ENCODE measurements at regions not wholly inside any gene's neighbourhood (a gene's known extent, or its start where the extent isn't known, plus 50 kb on each side); places are given as distances from the start of the nearest gene placed in this dataset.

DNA sequence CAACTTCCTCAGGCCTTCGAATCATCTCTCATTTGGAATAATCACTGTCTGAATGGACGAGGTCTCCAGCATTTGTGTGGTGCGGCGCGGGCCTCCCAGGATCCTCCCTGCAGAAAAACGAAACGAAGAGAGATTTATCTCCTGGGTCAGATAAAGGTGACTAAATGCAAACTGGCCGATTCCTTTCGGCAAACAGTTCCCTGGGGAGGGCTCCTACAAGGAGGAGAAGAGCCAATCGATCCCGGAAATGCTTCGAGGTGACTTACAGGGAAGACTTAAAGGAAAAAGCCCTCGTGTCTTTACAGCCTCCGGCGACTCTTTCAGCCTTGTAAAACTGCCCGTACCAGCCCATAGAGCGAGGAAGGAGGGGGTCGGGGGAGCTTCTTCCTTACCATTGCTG, 126.5 kb downstream of the MIAT start:
- Histone ChIP-seq H3K36me3 (ENCODE audit: control insufficient read depth in 2 of 3, insufficient read depth in 3 of 3, low read length in 3 of 3) (peaks cover 3 to 6% (median 5%) of the 10 kb centered on the region in 3 donors), H3K27me3 (ENCODE audit: control insufficient read depth, insufficient read depth, low read length) (no peaks in the 10 kb centered on the region), H3K4me1 (ENCODE audit: control insufficient read depth in 2 of 3, insufficient read depth in 2 of 3, low read depth in 1 of 3, low read length in 3 of 3) (no peaks in the 10 kb centered on the region), H3K27ac (ENCODE audit: low read depth in 2 of 2, low read length in 2 of 2) (no peak overlapping the region), H3K9me3 (ENCODE audit: control insufficient read depth in 2 of 3, insufficient read depth in 1 of 3, low read length in 3 of 3) (peaks cover 0 to 6% (median 0%) of the 10 kb centered on the region in 3 donors), H3K9ac (ENCODE audit: low read length in 3 of 3) (no peak overlapping the region), H3K4me3 (ENCODE audit: low read length in 3 of 3) (no peak overlapping the region)
- TF ChIP-seq, protein P1, sequence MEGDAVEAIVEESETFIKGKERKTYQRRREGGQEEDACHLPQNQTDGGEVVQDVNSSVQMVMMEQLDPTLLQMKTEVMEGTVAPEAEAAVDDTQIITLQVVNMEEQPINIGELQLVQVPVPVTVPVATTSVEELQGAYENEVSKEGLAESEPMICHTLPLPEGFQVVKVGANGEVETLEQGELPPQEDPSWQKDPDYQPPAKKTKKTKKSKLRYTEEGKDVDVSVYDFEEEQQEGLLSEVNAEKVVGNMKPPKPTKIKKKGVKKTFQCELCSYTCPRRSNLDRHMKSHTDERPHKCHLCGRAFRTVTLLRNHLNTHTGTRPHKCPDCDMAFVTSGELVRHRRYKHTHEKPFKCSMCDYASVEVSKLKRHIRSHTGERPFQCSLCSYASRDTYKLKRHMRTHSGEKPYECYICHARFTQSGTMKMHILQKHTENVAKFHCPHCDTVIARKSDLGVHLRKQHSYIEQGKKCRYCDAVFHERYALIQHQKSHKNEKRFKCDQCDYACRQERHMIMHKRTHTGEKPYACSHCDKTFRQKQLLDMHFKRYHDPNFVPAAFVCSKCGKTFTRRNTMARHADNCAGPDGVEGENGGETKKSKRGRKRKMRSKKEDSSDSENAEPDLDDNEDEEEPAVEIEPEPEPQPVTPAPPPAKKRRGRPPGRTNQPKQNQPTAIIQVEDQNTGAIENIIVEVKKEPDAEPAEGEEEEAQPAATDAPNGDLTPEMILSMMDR (IDR thresholded peaks at IDR 0.05; ENCODE audit: borderline replicate concordance, extremely low read depth, insufficient read depth): no peak
- FAIRE-seq (no peak), DNase-seq (peak in 3 of 5 donors; percentile 21 to 59 (median 50))
- intact Hi-C loops (cut with DNase I): no loop called here

DNA sequence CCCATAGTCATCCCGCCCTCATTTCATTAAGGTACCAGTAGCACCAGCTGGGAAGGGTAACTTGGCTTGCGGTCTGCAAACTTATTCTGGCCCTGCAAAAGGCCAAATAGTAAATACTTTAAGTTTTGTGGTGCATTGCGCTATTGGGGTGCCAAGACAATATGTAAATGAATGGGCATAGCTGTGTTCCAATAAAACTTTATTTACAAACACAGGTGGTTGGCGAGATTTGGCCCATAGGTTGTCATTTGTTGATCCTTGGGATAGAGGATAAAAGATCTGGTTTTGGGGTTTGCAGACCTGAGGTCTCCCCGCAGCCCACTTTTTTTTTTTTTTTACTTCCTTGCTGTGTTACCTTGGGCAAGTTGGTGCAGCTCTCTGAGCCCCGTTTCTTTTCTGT, 127.4 kb downstream of the MIAT start:
- TF ChIP-seq, protein P1 (IDR thresholded peaks at IDR 0.05; ENCODE audit: borderline replicate concordance, extremely low read depth, insufficient read depth): no peak
- H3K36me3 ChIP-seq (ENCODE audit: control insufficient read depth in 2 of 3, insufficient read depth in 3 of 3, low read length in 3 of 3): peaks cover 2 to 4% (median 3%) of the 10 kb centered on the region in 3 donors
- intact Hi-C loops (cut with DNase I): no loop called here
- no peaks in the 10 kb centered on the region for H3K27me3 ChIP-seq (ENCODE audit: control insufficient read depth, insufficient read depth, low read length)
- FAIRE-seq (no peak), DNase-seq (no peak)
- no peak overlapping the region for H3K27ac ChIP-seq (ENCODE audit: low read depth in 2 of 2, low read length in 2 of 2)
- H3K4me3 ChIP-seq (ENCODE audit: low read length in 3 of 3): no peak overlapping the region
- no peaks in the 10 kb centered on the region for H3K4me1 ChIP-seq (ENCODE audit: control insufficient read depth in 2 of 3, insufficient read depth in 2 of 3, low read depth in 1 of 3, low read length in 3 of 3)
- peaks cover 0 to 4% (median 0%) of the 10 kb centered on the region in 3 donors for H3K9me3 ChIP-seq (ENCODE audit: control insufficient read depth in 2 of 3, insufficient read depth in 1 of 3, low read length in 3 of 3)
- H3K9ac ChIP-seq (ENCODE audit: low read length in 3 of 3): no peak overlapping the region

- H3K4me1 ChIP-seq (ENCODE audit: control insufficient read depth in 2 of 3, insufficient read depth in 2 of 3, low read depth in 1 of 3, low read length in 3 of 3): no peaks in the 10 kb centered on the region
- intact Hi-C loops (cut with DNase I): no loop called here
- no peak overlapping the region for H3K4me3 ChIP-seq (ENCODE audit: low read length in 3 of 3)
- TF ChIP-seq, protein P1 (IDR thresholded peaks at IDR 0.05; ENCODE audit: borderline replicate concordance, extremely low read depth, insufficient read depth): no peak
- FAIRE-seq (no peak), DNase-seq (no peak)
- H3K27me3 ChIP-seq (ENCODE audit: control insufficient read depth, insufficient read depth, low read length): no peaks in the 10 kb centered on the region
- H3K9me3 ChIP-seq (ENCODE audit: control insufficient read depth in 2 of 3, insufficient read depth in 1 of 3, low read length in 3 of 3): no peaks in the 10 kb centered on the region
- H3K27ac ChIP-seq (ENCODE audit: low read depth in 2 of 2, low read length in 2 of 2): no peak overlapping the region
- no peak overlapping the region for H3K9ac ChIP-seq (ENCODE audit: low read length in 3 of 3)
- H3K36me3 ChIP-seq (ENCODE audit: control insufficient read depth in 2 of 3, insufficient read depth in 3 of 3, low read length in 3 of 3): peaks cover 0 to 2% (median 0%) of the 10 kb centered on the region in 3 donors
Observed at GRCh38 chr22:26785932-26786331, 128.5 kb downstream of the MIAT start.

DNA sequence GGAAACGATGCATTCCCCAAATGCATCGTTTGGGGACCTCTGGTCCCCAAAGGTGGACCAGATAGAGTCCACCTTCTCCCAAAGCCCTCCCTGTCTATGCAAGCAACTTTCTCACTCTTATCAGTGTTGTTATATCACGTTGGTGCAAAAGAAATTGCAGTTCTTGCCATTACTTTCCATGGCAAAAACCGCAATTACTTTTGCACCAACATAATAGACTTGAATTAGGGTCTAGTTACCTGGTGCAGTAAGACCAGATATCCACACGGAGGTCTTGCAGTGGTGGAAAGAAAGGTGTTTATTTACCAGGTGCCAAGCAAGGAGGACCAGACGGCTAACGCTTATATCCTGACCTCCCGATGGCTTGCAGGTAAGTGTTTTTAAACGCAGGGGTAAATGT, 129.0 kb downstream of the MIAT start:
- H3K9ac ChIP-seq (ENCODE audit: low read length in 3 of 3): no peak overlapping the region
- no peaks in the 10 kb centered on the region for H3K36me3 ChIP-seq (ENCODE audit: control insufficient read depth in 2 of 3, insufficient read depth in 3 of 3, low read length in 3 of 3)
- H3K9me3 ChIP-seq (ENCODE audit: control insufficient read depth in 2 of 3, insufficient read depth in 1 of 3, low read length in 3 of 3): no peaks in the 10 kb centered on the region
- H3K27me3 ChIP-seq (ENCODE audit: control insufficient read depth, insufficient read depth, low read length): no peaks in the 10 kb centered on the region
- FAIRE-seq (no peak), DNase-seq (no peak)
- no peak overlapping the region for H3K4me3 ChIP-seq (ENCODE audit: low read length in 3 of 3)
- no peaks in the 10 kb centered on the region for H3K4me1 ChIP-seq (ENCODE audit: control insufficient read depth in 2 of 3, insufficient read depth in 2 of 3, low read depth in 1 of 3, low read length in 3 of 3)
- TF ChIP-seq, protein P1 (IDR thresholded peaks at IDR 0.05; ENCODE audit: borderline replicate concordance, extremely low read depth, insufficient read depth): no peak
- intact Hi-C loops (cut with DNase I): no loop called here
- H3K27ac ChIP-seq (ENCODE audit: low read depth in 2 of 2, low read length in 2 of 2): no peak overlapping the region

Measured in kidney (tissue), 13 donors.